ENCODE measurements at regions not wholly inside any gene's neighbourhood (a gene's known extent, or its start where the extent isn't known, plus 50 kb on each side); places are given as distances from the start of the nearest gene placed in this dataset.

DNA sequence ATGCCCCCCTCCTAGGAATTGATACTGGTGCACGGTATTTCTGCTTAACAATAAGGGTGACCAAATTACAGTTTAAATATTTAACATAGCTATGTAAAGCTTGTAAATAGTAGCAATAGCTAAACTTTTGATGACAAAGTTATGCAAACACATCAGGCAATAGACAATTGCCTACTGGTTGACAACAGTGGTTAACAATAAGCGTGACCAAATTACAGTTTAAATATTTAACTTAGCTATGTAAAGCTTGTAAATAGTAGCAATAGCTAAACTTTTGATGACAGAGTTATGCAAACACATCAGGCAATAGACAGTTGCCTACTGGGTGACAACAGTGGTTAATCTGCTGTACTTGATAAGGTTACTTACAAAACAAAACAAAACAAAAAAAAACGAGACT lies 886.5 kb upstream of the FLRT2 start:
- no peak for DNase-seq (ENCODE audit: low read depth in 2 of 3, low spot score in 1 of 3)

DNA sequence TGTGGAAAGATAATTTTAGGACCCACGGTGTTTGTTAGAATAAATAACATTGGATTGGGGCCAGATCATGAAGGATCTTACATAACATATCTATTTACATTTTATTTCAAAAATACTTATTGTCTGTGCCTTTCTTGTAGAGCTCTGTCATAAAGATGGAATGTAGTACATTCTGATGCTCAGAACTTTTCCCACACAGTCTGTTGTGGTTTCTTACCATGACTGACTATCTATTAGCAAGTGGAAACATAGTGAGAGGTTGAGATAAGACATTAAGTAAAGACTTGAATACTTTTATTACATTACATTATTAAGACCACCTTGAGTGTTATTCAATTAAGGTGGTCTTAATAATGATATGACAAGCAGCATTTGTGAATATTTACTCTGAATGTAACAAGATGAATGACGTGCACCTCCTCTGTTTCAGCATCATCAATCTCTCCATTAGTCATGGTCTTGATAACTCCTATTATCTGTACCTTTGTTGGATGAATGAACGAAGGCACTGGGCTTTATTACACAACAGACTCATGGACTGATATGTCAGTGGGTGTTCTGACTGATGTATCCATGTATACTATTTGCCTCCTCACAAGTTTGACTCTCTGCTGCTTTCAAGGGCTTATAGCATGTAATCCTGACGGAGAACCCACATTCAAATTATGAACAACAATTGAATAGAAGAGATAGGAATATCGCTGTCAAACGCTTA lies 883.0 kb upstream of the FLRT2 start:
- no peak for DNase-seq (ENCODE audit: low read depth in 2 of 3, low spot score in 1 of 3)

DNA sequence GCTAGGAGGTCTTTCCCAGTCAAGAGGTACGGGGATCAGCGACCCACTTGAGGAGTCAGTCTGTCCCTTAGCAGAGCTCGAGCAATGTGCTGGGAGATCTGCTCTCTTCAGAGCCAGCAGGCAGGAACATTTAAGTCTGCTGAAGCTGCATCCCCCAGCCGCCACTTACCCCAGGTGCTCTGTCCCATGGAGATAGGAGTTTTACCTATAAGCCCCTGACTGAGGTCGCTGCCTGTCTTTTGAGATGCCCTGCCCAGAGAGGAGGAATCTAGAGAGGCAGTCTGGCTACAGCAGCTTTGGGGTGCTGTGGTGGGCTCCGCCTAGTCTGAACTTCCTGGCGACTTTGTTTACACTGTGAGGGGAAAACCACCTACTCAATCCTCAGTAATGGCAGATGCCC lies 874.9 kb upstream of the FLRT2 start:
- DNase-seq (ENCODE audit: low read depth in 2 of 3, low spot score in 1 of 3), result no peak

DNA sequence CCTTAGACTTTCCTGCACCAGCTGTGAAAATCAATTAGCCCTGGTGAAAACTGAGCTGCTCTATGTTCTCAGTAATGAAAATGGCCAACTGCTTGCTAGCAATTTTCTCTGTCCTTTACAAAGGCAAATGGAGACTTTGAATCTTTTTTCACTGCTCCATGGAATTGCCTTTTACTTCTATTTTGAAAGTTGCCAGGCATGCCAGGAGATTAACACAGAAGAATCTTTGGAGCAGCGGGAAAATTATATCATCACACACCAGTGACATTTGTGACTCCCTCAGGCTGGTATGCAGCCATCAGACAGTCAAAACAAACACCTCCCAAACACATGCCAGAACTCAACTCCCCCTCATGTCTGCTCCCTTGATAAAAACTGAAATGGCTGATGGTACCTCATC lies 872.0 kb upstream of the FLRT2 start:
- no peak for DNase-seq (ENCODE audit: low read depth in 2 of 3, low spot score in 1 of 3)

DNA sequence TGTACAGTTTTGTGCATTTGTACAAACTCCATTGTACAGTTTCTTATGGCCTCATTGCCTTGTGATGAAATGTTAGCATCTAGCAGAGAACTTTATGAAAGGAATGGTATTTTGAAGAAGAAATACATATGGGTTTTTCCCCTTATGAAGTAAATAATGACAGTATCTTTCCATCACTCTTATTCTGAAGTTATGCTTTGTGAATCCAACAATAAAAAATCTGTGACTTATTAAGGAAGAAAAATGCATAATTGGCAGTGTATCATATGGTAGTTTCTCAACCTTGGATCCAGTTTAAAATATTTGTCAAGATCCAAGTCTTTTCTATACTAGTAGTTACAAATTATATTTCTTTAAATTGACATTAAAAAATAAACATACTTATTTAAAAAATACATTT lies 859.1 kb upstream of the FLRT2 start:
- no peak for DNase-seq (ENCODE audit: low read depth in 2 of 3, low spot score in 1 of 3)

DNA sequence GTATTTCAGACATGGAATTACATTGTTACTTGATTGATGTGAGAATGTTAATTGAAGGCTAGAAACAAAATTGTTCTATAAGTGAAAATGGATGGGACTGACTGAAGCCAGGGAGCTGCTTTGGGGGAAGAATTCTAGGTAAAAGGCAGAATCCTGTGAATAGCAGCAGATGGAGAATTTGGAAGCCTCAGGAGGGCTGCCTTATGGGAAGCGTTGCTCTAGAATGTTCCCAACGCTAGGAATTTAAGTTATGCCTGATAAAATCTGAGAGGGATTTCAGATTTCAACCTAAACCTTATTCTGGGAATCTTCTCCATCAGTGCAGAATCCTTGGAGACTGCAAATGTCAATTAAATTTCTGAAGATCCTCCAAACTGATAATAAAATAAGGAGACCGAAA lies 858.2 kb upstream of the FLRT2 start:
- no peak for DNase-seq (ENCODE audit: low read depth in 2 of 3, low spot score in 1 of 3)

DNA sequence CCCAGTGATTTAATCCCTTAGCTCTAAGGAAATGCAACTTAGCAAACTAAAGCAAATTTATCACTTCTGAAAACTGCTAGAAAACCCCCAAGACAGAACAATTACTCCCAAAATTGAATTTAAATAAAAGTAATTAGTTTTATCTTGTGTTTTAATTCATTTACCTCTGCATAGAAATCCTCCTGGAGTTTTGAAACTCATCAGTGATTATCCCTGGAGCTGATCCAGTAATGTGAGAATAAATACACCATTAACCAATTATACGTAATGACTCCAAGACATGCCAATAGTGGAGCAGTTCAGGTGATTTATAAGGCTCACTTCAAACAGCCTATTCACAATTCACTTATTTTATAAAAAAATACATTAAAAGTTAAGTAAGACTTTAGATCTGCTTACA lies 855.3 kb upstream of the FLRT2 start:
- DNase-seq (ENCODE audit: low read depth in 2 of 3, low spot score in 1 of 3), result no peak

DNA sequence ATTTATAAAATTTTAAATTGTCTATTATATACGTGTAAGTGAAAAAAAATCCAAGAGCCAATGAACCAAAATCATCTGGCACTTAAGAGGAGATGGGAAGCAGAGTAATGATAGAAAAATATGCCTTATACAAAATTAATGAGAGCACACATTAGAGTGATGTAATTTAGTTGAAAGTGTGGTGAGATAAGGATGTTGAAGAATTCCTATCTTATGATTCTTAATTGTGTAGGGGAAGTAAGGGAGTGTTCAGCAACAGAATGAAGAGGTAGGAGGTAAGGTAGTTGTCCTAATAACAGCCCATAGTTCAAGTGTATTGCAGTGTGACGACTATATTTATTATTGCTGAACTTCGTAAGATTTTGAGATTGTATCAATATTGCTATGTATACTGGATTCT lies 843.4 kb upstream of the FLRT2 start:
- DNase-seq (ENCODE audit: low read depth in 2 of 3, low spot score in 1 of 3), result no peak

DNA sequence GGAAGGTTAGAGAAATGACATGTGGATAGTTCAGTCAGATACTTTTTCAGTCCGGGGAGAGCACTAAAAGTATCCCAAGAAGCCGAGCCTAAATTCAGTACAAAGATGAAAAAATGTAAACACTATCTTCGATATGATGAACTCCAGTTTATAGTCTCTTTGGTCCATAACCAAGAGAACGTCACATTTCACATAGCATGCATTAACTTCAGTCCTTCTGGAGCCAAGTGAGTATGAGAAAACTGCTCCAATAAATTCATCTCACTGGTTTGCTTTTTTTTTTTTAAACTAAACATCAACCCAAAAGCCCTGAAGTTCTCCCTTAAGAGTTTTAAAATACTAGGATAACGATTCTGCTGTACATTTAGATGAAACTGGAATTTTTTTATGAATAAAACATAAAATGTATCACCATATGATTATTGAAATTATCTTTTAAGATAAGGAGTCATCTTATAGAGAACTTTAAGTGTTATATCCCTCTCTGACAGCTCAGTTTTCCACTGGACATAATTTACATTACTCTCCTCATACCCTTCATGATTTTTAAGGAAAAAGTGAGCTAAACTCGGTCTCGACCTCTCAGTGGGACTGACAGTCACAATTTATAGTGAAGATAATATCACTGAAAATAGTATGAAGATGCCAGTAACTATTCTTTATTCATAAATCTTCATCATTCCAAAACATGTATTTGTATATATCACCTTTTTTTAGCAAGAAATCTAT lies 841.5 kb upstream of the FLRT2 start:
- no peak for DNase-seq (ENCODE audit: low read depth in 2 of 3, low spot score in 1 of 3)

DNA sequence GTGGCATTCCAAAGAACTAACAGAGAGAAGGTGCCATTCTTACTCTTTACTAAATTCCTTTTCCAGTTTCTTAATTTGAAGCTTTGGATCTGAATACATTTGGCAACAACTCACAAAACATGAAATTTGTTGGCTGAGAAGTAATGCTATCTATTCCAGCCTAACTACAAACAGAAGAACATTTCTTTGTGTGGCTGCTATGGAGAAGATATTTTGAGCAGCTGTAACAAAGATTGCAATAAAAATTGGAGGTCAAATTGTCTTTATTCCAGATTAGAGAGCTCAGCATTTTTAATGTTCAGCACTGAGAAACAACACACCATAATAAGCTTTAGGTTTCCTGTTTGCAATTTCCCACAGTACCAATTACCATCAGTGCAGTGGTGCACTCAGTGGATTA lies 835.8 kb upstream of the FLRT2 start:
- no peak for DNase-seq (ENCODE audit: low read depth in 2 of 3, low spot score in 1 of 3)

DNA sequence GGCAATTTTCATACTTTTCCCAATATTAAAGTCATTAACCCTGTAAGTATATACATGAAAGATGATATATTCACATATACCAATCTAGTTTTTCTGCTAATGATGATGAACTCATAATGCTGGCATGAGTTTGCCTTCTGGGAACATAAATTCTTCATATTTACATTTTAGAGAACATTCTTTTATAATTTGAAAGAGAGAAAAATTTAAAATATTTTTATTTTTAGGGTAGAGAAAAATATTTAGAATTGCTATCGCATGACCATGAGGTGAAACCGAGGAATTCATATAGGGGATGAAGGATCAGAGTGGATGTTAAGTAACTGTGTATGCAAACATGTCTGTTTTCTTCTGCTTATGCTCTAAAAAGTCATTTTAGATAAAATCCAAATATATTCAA lies 825.3 kb upstream of the FLRT2 start:
- DNase-seq (ENCODE audit: low read depth in 2 of 3, low spot score in 1 of 3), result no peak

DNA sequence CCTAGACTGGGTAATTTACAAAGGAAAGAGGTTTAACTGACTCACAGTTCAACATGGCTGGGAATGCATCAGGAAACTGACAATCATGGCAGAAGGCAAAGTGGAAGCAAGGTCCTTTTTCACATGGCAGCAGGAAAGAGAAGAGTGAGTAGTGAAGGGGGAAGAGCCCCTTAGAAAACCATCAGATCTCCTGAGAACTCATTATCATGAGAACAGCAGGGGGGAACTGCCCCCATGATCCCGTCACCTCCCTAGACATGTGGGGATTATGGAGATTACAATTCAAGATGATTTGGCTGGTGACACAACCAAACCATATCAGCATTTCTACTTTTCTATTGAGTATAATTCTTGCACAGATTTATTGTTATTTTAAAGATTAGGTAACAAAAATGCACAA lies 822.1 kb upstream of the FLRT2 start:
- no peak for DNase-seq (ENCODE audit: low read depth in 2 of 3, low spot score in 1 of 3)

DNA sequence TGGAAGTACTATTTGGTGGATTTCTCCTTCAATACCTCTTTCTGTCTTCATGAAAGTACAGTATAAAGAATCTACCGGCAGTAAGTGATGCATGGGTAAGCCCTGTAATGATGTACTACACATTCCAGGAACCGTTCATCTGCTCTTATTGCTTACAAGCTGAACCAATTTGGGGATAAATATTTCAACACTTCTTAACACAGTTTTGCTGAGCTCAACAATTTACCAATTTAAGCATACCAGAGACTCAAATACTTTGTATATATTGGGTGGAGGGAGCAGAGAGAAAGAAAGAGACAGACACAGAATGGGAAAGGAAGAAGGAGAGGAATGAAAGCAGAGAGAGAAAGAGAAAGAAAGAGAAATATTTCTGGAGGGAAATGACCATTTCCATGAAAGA lies 821.1 kb upstream of the FLRT2 start:
- DNase-seq (ENCODE audit: low read depth in 2 of 3, low spot score in 1 of 3), result no peak

DNA sequence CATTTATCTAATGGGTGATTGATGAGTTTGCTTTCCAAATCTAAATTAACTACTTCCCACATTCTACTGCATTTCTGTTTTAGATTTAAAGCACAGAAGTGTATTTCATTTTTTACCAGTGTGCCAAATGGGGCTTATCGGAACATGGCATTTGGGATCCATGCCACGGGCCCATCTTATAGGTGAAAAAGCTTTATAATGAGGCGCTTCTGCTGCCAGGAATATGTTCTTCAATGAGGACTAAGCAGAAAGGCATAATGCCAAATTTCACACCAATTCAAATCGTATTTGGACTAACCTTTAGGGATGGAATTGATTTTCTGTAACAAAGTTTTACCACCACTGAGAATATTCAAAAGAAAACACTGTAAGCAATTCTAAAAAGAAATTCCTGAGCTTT lies 803.5 kb upstream of the FLRT2 start:
- DNase-seq (ENCODE audit: low read depth in 2 of 3, low spot score in 1 of 3), result no peak

DNA sequence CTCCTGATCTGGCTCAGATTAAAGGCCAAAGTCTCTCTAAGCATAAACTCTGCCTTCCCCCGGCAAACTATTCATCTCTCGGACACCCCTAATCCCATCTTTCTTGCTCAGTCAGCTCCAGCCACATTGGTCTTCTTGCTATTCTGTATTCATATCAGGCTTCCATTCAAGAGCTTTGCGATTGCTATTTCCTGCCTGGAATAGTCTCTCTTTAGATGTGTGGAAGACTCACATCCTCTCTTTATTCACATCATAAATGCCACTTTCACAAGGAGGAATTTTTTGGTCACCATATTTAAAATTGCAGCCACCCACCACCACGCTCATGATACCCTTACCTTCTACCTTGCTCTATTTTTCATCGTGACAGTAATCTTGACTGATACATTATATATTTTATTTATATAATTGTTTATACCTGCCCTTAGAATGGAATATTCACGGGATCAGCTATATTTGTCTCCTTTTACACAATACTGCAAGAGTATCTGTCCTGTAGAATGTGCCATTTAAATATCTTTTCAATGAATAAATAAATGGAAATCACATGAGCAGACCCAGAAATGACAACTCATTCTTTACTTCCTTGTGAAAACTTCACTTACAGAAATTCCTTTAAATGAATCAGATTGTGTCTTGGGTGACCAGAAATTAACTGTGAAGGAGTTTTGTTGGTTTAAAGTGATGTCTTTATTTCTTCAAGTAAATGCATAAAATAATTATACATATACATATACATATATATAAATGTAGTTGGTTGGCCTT lies 780.6 kb upstream of the FLRT2 start:
- DNase-seq (ENCODE audit: low read depth in 2 of 3, low spot score in 1 of 3), result no peak

DNA sequence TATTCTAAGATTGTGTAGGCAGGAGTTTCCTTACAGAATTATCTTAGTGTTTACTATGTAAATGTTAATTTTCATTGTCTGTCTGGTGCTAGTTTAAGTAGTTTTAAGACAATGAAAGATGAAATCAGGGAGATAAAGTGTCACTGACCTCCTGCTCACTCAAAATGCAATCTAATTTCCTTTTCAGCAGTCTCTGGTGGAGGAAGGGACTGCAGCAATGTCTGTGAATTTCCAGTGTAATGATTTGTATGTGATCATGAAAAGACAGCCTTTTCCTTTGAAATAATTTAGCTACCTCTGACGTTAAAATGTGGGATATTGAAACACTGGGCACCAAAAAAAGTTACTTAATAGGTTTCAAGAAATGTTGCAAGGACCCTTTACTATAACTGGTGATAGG lies 779.7 kb upstream of the FLRT2 start:
- no peak for DNase-seq (ENCODE audit: low read depth in 2 of 3, low spot score in 1 of 3)

DNA sequence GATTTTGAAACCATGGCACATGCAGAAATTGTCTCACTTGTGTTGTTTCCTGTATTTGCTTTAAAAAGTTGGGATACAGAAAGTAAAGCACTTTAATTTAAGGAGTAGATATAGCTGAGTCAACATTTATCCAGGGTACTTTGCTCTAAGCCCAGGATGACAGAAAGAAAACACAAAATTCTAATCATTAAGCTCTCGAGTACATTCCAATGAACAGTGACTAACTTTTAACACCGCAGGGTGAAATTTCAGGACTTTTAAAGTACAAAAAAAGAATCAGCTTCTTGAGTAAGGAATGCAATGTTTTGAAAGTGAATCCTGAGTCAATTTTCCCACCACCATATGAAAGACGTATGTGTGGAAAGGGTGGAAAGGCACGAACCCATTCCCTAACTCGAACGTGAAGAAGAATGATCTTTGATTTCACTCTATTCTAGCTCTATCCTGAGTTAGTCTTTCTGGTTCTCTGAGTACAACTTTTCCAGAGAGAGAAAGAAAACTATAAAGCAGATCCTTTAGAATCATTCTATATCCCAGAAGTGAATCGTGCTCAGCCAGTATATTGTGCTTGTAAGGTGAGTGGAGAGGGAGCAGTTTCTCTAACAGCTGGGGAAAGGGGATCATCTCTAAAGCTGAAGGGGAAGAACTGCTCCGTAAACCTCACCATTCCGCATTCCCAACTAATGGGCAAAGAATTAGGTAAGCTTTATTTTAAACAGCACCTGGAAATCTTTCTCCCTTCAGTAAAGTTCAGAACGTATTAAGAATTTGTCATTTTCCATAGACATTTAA lies 779.0 kb upstream of the FLRT2 start:
- no peak for DNase-seq (ENCODE audit: low read depth in 2 of 3, low spot score in 1 of 3)

DNA sequence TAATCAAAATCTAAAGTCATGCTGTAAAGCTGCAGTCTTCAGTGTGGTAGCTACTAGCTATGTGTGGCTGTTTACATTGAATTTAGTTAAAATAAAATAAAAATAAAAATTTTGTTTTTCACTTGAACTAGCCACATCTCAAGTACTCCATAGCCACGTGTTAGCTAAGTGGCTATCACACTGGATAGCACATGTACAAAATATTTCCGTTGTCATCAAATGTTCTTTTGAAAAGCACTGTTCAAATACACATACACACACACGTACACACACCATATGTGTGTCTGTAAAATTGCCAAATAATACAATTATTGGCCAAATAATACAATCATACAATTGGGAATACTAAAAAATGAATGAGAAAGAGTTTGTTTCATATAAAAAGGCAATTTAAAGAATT lies 778.2 kb upstream of the FLRT2 start:
- DNase-seq (ENCODE audit: low read depth in 2 of 3, low spot score in 1 of 3), result no peak

DNA sequence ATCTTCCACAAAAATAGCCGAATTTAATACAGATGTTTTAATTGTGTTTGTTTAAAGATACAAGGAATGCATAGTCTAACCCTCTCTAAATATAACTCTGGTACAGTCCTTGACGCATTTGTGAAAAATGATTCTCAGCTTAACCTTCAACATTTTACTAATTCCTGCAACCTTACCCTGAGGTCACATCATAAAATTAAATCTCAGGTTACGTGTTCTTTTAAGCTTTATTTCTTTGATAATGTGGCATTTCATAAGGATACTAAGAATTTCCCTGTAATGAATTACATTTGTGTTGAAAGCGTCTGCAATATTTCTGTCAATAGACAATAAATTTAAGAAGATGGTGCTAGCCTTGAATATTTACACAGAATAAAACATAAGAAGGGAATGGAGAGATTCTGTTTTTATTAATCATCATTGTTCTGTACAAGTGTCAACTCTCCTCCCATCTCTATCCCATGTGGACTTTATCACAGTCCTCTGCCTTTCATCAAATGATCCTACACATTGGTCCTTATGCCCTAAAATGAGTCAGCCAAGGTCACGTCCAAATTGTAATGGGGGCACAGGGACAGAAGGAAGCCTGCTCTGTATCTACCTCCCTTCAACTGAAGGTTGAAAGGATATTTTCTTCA lies 769.3 kb upstream of the FLRT2 start:
- no peak for DNase-seq (ENCODE audit: low read depth in 2 of 3, low spot score in 1 of 3)

DNA sequence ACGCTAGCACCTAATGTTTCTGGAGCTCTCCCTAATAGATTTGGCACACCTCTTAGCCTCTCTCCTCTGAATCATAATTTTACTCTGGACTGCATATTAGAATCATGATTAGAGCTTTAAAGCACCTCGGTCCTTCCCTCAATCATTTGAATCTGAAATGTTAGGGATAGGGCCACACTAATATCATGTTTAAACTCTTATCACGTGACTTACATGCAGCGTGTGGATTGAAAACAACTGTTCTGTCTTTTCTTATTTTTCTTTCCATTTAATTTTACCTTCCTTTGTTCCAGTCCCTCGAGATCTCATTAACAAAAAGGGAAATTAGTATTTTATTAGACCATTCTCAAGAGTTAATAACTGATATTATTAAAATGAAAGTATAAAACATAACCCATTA lies 762.5 kb upstream of the FLRT2 start:
- DNase-seq (ENCODE audit: low read depth in 2 of 3, low spot score in 1 of 3), result no peak

DNA sequence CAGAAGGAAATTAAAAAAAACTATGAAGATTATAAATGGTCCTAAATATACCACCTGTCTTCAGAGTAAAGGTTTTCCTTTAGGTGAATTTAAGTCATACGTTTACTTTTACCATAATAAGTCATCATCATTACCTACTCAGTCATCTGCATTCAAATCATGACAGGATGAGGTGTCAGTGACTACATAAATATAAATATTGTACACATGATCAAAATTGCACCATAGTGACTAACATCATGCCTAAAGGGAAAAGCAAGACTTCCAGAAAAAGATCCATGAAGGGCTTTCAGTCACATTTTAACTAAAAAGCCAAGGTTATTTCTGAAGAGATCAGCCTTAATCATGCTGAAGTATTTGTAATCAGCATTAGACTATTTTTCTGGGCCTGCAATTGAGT lies 759.9 kb upstream of the FLRT2 start:
- no peak for DNase-seq (ENCODE audit: low read depth in 2 of 3, low spot score in 1 of 3)
